ENCODE measurements at regions not wholly inside any gene's neighbourhood (a gene's known extent, or its start where the extent isn't known, plus 50 kb on each side); places are given as distances from the start of the nearest gene placed in this dataset.

GRCh38 chr11:113563766-113564526 is 88.7 kb upstream of the DRD2 start:
- TF ChIP-seq USF2 (IDR thresholded peaks at IDR 0.05; ENCODE audit: borderline replicate concordance, low read depth, low read length) (no peak), CEBPB (IDR thresholded peaks at IDR 0.05; ENCODE audit: borderline replicate concordance in 1 of 2, low read depth in 2 of 2, low read length in 2 of 2) (no peak), RCOR1 (conservative IDR thresholded peaks at IDR 0.05; ENCODE audit: low read depth, low read length) (no peak), POLR2A (IDR thresholded peaks at IDR 0.05; ENCODE audit: low read depth, low read length) (no peak), TAF1 (IDR thresholded peaks at IDR 0.05; ENCODE audit: borderline replicate concordance, low read depth, low read length) (no peak), BCL3 (IDR thresholded peaks at IDR 0.05; ENCODE audit: borderline replicate concordance, insufficient read depth, low read depth, low read length, poor library complexity, severe bottlenecking) (no peak), ZBED1 (IDR thresholded peaks at IDR 0.05; ENCODE audit: borderline replicate concordance) (no peak), EZH2 (IDR thresholded peaks at IDR 0.05; ENCODE audit: borderline replicate concordance, control insufficient read depth, low read depth, low read length) (no peak), RFX5 (IDR thresholded peaks at IDR 0.05; ENCODE audit: low read depth, low read length) (no peak), ZNF24 (IDR thresholded peaks at IDR 0.05) (no peak)
